ENCODE measurements at regions not wholly inside any gene's neighbourhood (a gene's known extent, or its start where the extent isn't known, plus 50 kb on each side); places are given as distances from the start of the nearest gene placed in this dataset.

DNA sequence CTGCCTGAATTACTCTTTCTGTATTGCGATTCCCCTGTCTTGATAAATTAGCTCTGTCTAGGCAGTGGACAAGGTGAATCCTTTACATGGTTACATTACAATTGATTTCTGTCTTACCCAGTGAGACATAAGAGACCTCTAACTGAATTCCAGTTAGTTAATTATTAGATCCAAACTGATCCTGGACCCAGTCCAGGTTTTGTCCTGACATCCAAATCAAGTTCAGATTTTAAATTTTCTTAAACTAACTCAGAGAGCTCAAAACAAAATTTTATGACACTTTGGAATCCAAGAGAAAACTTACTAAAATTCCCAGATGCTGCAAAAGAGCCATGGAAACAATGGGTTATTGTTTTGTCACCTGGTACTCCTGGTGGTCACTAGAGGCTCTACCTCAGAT, 2166.6 kb downstream of the TP53TG3F start:
- no peaks in the 10 kb centered on the region for H3K4me1 Mint-ChIP-seq (ENCODE audit: unreplicated experiment)
- peaks cover 20% of the 10 kb centered on the region for H3K9me3 Mint-ChIP-seq (ENCODE audit: unreplicated experiment)
- no peak for DNase-seq (ENCODE audit: extremely low spot score, unreplicated experiment)
- TF ChIP-seq, protein P1, sequence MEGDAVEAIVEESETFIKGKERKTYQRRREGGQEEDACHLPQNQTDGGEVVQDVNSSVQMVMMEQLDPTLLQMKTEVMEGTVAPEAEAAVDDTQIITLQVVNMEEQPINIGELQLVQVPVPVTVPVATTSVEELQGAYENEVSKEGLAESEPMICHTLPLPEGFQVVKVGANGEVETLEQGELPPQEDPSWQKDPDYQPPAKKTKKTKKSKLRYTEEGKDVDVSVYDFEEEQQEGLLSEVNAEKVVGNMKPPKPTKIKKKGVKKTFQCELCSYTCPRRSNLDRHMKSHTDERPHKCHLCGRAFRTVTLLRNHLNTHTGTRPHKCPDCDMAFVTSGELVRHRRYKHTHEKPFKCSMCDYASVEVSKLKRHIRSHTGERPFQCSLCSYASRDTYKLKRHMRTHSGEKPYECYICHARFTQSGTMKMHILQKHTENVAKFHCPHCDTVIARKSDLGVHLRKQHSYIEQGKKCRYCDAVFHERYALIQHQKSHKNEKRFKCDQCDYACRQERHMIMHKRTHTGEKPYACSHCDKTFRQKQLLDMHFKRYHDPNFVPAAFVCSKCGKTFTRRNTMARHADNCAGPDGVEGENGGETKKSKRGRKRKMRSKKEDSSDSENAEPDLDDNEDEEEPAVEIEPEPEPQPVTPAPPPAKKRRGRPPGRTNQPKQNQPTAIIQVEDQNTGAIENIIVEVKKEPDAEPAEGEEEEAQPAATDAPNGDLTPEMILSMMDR (IDR thresholded peaks at IDR 0.05): no peak
- H3K27ac Mint-ChIP-seq (ENCODE audit: unreplicated experiment): no peak overlapping the region
- no peaks in the 10 kb centered on the region for H3K27me3 Mint-ChIP-seq (ENCODE audit: unreplicated experiment)
- no peak overlapping the region for H3K4me3 Mint-ChIP-seq (ENCODE audit: unreplicated experiment)
- no peaks in the 10 kb centered on the region for H3K36me3 Mint-ChIP-seq (ENCODE audit: unreplicated experiment)

- Mint-ChIP-seq H3K4me3 (ENCODE audit: unreplicated experiment) (no peak overlapping the region), H3K27ac (ENCODE audit: unreplicated experiment) (no peak overlapping the region), H3K27me3 (ENCODE audit: unreplicated experiment) (no peaks in the 10 kb centered on the region), H3K4me1 (ENCODE audit: unreplicated experiment) (no peaks in the 10 kb centered on the region), H3K9me3 (ENCODE audit: unreplicated experiment) (peaks cover 34% of the 10 kb centered on the region), H3K36me3 (ENCODE audit: unreplicated experiment) (no peaks in the 10 kb centered on the region)
- TF ChIP-seq, protein P1 (IDR thresholded peaks at IDR 0.05): no peak
- no peak for DNase-seq (ENCODE audit: extremely low spot score, unreplicated experiment)
Observed at GRCh38 chr16:35628976-35629375, 2169.6 kb downstream of the TP53TG3F start.

DNA sequence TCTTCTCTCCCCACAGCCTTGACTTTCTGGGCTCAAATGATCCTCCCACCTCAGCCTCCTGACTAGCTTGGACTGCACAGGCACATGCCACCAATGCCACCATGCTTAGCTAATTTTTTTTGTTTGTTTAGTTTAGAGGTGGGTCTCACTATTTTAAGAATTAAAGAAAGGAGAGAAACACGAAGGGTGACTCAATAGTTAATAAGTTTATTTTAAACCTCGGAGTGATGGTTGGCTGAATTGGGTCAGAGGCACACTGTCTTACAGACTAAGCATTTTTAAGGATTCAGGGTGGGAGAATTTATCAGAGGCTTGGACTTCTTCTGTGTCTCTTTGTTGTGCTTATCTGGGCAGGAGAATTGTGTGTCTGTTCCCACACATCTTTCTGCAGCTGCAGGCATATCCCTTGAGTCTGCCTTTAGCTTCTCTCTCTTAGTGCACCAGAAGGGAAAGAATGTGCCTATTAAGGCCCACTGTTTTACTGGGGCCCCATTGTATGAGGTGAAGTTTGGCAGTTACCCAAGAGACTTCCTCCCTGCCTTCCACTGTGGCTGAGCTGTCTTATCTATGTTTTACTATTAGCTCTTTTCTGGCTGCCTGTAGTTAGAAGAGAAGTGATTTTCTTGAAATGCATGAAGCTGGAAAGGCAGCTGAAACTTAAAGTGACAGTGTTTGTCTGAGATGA, 2172.0 kb downstream of the TP53TG3F start:
- Mint-ChIP-seq H3K36me3 (ENCODE audit: unreplicated experiment) (no peaks in the 10 kb centered on the region), H3K27me3 (ENCODE audit: unreplicated experiment) (no peaks in the 10 kb centered on the region), H3K27ac (ENCODE audit: unreplicated experiment) (no peak overlapping the region), H3K9me3 (ENCODE audit: unreplicated experiment) (peaks cover 30% of the 10 kb centered on the region), H3K4me1 (ENCODE audit: unreplicated experiment) (no peaks in the 10 kb centered on the region), H3K4me3 (ENCODE audit: unreplicated experiment) (no peak overlapping the region)
- TF ChIP-seq, protein P1 (IDR thresholded peaks at IDR 0.05): no peak
- DNase-seq (ENCODE audit: extremely low spot score, unreplicated experiment): no peak

GRCh38 chr16:35636480-35637230, 2177.2 kb downstream of the TP53TG3F start:
- Mint-ChIP-seq H3K27me3 (ENCODE audit: unreplicated experiment) (no peaks in the 10 kb centered on the region), H3K9me3 (ENCODE audit: unreplicated experiment) (peaks cover 45% of the 10 kb centered on the region), H3K4me3 (ENCODE audit: unreplicated experiment) (no peak overlapping the region), H3K4me1 (ENCODE audit: unreplicated experiment) (no peaks in the 10 kb centered on the region), H3K27ac (ENCODE audit: unreplicated experiment) (no peak overlapping the region), H3K36me3 (ENCODE audit: unreplicated experiment) (no peaks in the 10 kb centered on the region)
- TF ChIP-seq, protein P1 (IDR thresholded peaks at IDR 0.05): no peak
- peak; percentile 54 for DNase-seq (ENCODE audit: extremely low spot score, unreplicated experiment)

GRCh38 chr16:35637683-35638082, 2178.3 kb downstream of the TP53TG3F start:
- peaks cover 45% of the 10 kb centered on the region for H3K9me3 Mint-ChIP-seq (ENCODE audit: unreplicated experiment)
- no peaks in the 10 kb centered on the region for H3K4me1 Mint-ChIP-seq (ENCODE audit: unreplicated experiment)
- no peaks in the 10 kb centered on the region for H3K36me3 Mint-ChIP-seq (ENCODE audit: unreplicated experiment)
- TF ChIP-seq, protein P1 (IDR thresholded peaks at IDR 0.05): no peak
- DNase-seq (ENCODE audit: extremely low spot score, unreplicated experiment): peak; percentile 62
- H3K27ac Mint-ChIP-seq (ENCODE audit: unreplicated experiment): no peak overlapping the region
- H3K4me3 Mint-ChIP-seq (ENCODE audit: unreplicated experiment): no peak overlapping the region
- no peaks in the 10 kb centered on the region for H3K27me3 Mint-ChIP-seq (ENCODE audit: unreplicated experiment)

Measured in osteocyte (in vitro differentiated cells).